ENCODE measurements at regions not wholly inside any gene's neighbourhood (a gene's known extent, or its start where the extent isn't known, plus 50 kb on each side); places are given as distances from the start of the nearest gene placed in this dataset.

- Mint-ChIP-seq H3K9me3 (ENCODE audit: unreplicated experiment) (peaks cover 3% of the 10 kb centered on the region), H3K27ac (ENCODE audit: unreplicated experiment) (no peak overlapping the region), H3K36me3 (ENCODE audit: insufficient read depth, unreplicated experiment) (no peaks in the 10 kb centered on the region), H3K4me1 (ENCODE audit: low read depth, unreplicated experiment) (no peaks in the 10 kb centered on the region), H3K27me3 (ENCODE audit: insufficient read depth, unreplicated experiment) (no peaks in the 10 kb centered on the region), H3K4me3 (ENCODE audit: unreplicated experiment) (no peak overlapping the region)
- POLR2A ChIA-PET: no interaction called here
- H3K9me3 ChIP-seq: no peaks in the 10 kb centered on the region
- H3K4me1 ChIP-seq: no peaks in the 10 kb centered on the region
- no peaks in the 10 kb centered on the region for H3K36me3 ChIP-seq (ENCODE audit: control insufficient read depth, insufficient read depth, low read length)
- H3K27me3 ChIP-seq (replicated peaks; ENCODE audit: control insufficient read depth, insufficient read depth, low read length): no peaks in the 10 kb centered on the region
- CTCF ChIA-PET: no interaction called here
- H3K4me3 ChIP-seq (ENCODE audit: low read depth, low read length): no peak overlapping the region
- intact Hi-C loops (cut with micrococcal nuclease; ENCODE audit: unreplicated experiment): no loop called here
- BruUV-seq (replicated peaks): no TSS peak
- TF ChIP-seq CTCF (IDR thresholded peaks at IDR 0.05; ENCODE audit: insufficient read depth in 1 of 2, low read depth in 1 of 2, low read length in 1 of 2, severe bottlenecking in 1 of 2, unreplicated experiment in 1 of 2): no peak
- DNase-seq: no peak
Measured at GRCh38 chr4:32425243-32425642, 1705.1 kb downstream of the PCDH7 start.

- no peaks in the 10 kb centered on the region for H3K4me1 Mint-ChIP-seq (ENCODE audit: low read depth, unreplicated experiment)
- no TSS peak for BruUV-seq (replicated peaks)
- no peak for DNase-seq
- Histone ChIP-seq H3K36me3 (ENCODE audit: control insufficient read depth, insufficient read depth, low read length) (no peaks in the 10 kb centered on the region), H3K4me1 (no peaks in the 10 kb centered on the region), H3K9me3 (no peaks in the 10 kb centered on the region), H3K4me3 (ENCODE audit: low read depth, low read length) (no peak overlapping the region), H3K27me3 (replicated peaks; ENCODE audit: control insufficient read depth, insufficient read depth, low read length) (no peaks in the 10 kb centered on the region)
- no peak for TF ChIP-seq CTCF (IDR thresholded peaks at IDR 0.05; ENCODE audit: insufficient read depth in 1 of 2, low read depth in 1 of 2, low read length in 1 of 2, severe bottlenecking in 1 of 2, unreplicated experiment in 1 of 2)
- CTCF ChIA-PET: no interaction called here
- H3K4me3 Mint-ChIP-seq (ENCODE audit: unreplicated experiment): no peak overlapping the region
- intact Hi-C loops (cut with micrococcal nuclease; ENCODE audit: unreplicated experiment): no loop called here
- no peaks in the 10 kb centered on the region for H3K36me3 Mint-ChIP-seq (ENCODE audit: insufficient read depth, unreplicated experiment)
- no peak overlapping the region for H3K27ac Mint-ChIP-seq (ENCODE audit: unreplicated experiment)
- H3K27me3 Mint-ChIP-seq (ENCODE audit: insufficient read depth, unreplicated experiment): no peaks in the 10 kb centered on the region
- H3K9me3 Mint-ChIP-seq (ENCODE audit: unreplicated experiment): no peaks in the 10 kb centered on the region
- POLR2A ChIA-PET: no interaction called here
Measured at GRCh38 chr4:32427566-32427965, 1707.4 kb downstream of the PCDH7 start.

GRCh38 chr4:32429151-32429550, 1709.0 kb downstream of the PCDH7 start:
- no peak for TF ChIP-seq CTCF (IDR thresholded peaks at IDR 0.05; ENCODE audit: insufficient read depth in 1 of 2, low read depth in 1 of 2, low read length in 1 of 2, severe bottlenecking in 1 of 2, unreplicated experiment in 1 of 2)
- Histone ChIP-seq H3K27me3 (replicated peaks; ENCODE audit: control insufficient read depth, insufficient read depth, low read length) (no peaks in the 10 kb centered on the region), H3K4me1 (no peaks in the 10 kb centered on the region), H3K4me3 (ENCODE audit: low read depth, low read length) (no peak overlapping the region), H3K36me3 (ENCODE audit: control insufficient read depth, insufficient read depth, low read length) (no peaks in the 10 kb centered on the region), H3K9me3 (no peaks in the 10 kb centered on the region)
- BruUV-seq (replicated peaks): no TSS peak
- H3K4me3 Mint-ChIP-seq (ENCODE audit: unreplicated experiment): no peak overlapping the region
- no peaks in the 10 kb centered on the region for H3K9me3 Mint-ChIP-seq (ENCODE audit: unreplicated experiment)
- no peaks in the 10 kb centered on the region for H3K4me1 Mint-ChIP-seq (ENCODE audit: low read depth, unreplicated experiment)
- POLR2A ChIA-PET: no interaction called here
- intact Hi-C loops (cut with micrococcal nuclease; ENCODE audit: unreplicated experiment): no loop called here
- CTCF ChIA-PET: no interaction called here
- no peak for DNase-seq
- no peaks in the 10 kb centered on the region for H3K36me3 Mint-ChIP-seq (ENCODE audit: insufficient read depth, unreplicated experiment)
- H3K27ac Mint-ChIP-seq (ENCODE audit: unreplicated experiment): no peak overlapping the region
- no peaks in the 10 kb centered on the region for H3K27me3 Mint-ChIP-seq (ENCODE audit: insufficient read depth, unreplicated experiment)

Data from Caco-2 (cell line).